ENCODE measurements at regions not wholly inside any gene's neighbourhood (a gene's known extent, or its start where the extent isn't known, plus 50 kb on each side); places are given as distances from the start of the nearest gene placed in this dataset.

DNA sequence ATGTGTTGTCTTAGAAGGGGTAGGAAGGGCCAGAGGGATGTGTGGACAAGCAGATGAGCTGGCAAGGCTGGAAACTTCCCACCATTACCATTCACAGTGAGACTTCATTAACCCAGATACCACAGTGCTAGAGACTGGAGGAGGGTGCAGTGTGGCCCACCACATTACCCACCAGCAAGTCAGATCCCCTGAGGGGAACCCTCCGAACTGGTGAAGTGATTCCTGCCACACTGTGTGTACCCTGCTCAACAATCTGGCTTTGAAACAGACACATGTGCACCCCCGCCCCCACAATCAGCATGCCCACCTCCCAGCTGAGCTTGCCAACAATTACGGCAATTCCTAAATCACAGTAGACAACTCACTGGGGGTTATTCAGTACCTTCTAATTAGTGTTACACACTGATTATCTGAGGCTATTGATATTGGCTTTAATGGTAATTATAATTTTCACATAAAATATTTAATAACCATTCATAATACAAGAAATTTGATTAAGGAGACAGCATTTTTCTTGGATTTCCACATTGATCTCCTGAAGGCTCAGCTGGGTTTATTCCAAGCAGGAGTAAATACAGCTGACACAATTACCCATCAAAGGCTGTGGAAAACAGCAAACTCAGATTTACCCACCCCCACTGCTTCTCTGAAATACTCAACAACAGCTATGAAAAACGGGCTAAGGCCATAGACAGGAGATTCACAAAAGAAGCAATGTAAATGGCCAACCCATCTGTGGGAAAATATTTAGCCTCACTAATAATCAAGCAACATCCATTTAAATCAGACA is 169.3 kb upstream of the FSTL4 start:
- Histone ChIP-seq H3K27me3 (ENCODE audit: insufficient read depth, poor library complexity, severe bottlenecking) (no peaks in the 10 kb centered on the region), H3K27ac (ENCODE audit: poor library complexity, severe bottlenecking) (no peak overlapping the region)
- DNase-seq (ENCODE audit: low spot score): no peak

DNA sequence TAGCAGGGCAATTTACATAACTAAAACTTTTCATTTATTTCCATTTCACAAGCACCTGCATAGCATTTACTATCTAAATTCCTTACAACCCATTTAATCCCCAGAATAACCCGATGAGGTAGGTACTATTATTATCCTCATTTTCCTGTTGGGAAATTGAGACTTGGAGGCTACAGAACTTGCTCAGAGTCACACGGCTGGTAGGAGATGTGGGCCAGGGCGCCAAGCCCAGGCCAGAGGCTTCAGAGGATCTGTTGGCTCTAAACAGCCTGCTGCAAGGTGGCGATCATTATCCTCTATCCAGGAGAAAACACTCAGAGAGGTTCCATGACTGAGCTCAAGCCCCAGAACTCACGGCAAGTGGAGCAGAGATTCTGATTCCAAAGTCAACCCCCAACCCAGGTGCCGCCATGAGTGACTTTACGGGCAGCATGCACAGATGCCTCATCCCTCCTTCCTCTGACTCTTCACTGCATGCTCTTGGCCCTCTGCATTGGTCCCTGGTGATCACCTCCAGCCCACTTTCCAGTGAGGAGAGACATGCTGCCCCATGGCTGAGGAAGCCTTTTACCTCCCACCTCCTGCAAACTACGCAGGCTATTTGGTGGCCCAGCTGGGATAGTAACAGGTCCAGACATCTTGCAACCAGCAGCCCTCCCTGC is 168.4 kb upstream of the FSTL4 start:
- H3K4me3 ChIP-seq (ENCODE audit: severe bottlenecking): no peak overlapping the region
- no peaks in the 10 kb centered on the region for H3K4me1 ChIP-seq (ENCODE audit: insufficient read depth, poor library complexity, severe bottlenecking)
- no peak for DNase-seq (ENCODE audit: low spot score)
- no peak for ATAC-seq (ENCODE audit: low read depth)
- no peaks in the 10 kb centered on the region for H3K27me3 ChIP-seq (ENCODE audit: insufficient read depth, poor library complexity, severe bottlenecking)
- H3K36me3 ChIP-seq (ENCODE audit: low read depth): no peaks in the 10 kb centered on the region
- H3K27ac ChIP-seq (ENCODE audit: poor library complexity, severe bottlenecking): no peak overlapping the region
- H3K9me3 ChIP-seq (ENCODE audit: severe bottlenecking): no peaks in the 10 kb centered on the region
- TF ChIP-seq, protein P1, sequence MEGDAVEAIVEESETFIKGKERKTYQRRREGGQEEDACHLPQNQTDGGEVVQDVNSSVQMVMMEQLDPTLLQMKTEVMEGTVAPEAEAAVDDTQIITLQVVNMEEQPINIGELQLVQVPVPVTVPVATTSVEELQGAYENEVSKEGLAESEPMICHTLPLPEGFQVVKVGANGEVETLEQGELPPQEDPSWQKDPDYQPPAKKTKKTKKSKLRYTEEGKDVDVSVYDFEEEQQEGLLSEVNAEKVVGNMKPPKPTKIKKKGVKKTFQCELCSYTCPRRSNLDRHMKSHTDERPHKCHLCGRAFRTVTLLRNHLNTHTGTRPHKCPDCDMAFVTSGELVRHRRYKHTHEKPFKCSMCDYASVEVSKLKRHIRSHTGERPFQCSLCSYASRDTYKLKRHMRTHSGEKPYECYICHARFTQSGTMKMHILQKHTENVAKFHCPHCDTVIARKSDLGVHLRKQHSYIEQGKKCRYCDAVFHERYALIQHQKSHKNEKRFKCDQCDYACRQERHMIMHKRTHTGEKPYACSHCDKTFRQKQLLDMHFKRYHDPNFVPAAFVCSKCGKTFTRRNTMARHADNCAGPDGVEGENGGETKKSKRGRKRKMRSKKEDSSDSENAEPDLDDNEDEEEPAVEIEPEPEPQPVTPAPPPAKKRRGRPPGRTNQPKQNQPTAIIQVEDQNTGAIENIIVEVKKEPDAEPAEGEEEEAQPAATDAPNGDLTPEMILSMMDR (IDR thresholded peaks at IDR 0.05; ENCODE audit: poor library complexity, severe bottlenecking): no peak

More for the DNA sequence above, 169.3 kb upstream of the FSTL4 start:
- no peak for ATAC-seq (ENCODE audit: low read depth)
- TF ChIP-seq, protein P1 (IDR thresholded peaks at IDR 0.05; ENCODE audit: poor library complexity, severe bottlenecking): no peak
- Histone ChIP-seq H3K9me3 (ENCODE audit: severe bottlenecking) (no peaks in the 10 kb centered on the region), H3K4me1 (ENCODE audit: insufficient read depth, poor library complexity, severe bottlenecking) (no peaks in the 10 kb centered on the region), H3K4me3 (ENCODE audit: severe bottlenecking) (no peak overlapping the region), H3K36me3 (ENCODE audit: low read depth) (no peaks in the 10 kb centered on the region)

DNA sequence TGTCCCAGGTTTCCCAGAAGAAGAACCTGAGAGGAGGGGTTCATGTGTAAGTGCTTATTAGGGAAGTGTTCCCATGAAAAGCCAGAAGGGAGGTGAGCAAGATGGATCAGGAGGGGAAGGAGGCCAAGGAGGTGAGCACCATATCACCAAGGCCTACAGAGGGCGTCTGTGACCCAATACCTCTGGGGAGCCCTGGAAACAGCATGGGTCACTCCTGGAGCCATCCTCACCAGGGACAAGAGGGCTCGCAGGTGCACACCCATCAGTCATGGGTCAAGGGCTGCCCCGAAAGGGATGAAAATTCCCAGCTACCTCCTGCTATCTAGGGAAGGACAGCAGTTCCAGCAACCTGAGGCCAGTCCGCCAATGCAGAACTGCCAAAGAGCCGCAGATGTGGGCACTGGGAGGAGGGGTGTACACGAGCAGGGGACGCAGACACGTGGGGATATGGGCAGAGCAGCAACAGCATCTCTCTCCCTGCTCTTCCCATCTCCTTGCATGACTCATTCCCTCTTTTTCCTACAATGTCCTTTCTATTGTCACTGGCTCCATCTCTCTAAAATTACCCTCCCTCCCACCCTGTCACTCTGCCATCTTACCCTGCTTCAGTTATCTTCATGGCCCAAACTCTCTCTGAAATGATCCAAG is 167.6 kb upstream of the FSTL4 start:
- H3K4me3 ChIP-seq (ENCODE audit: severe bottlenecking): no peak overlapping the region
- no peaks in the 10 kb centered on the region for H3K36me3 ChIP-seq (ENCODE audit: low read depth)
- DNase-seq (ENCODE audit: low spot score) (no peak), ATAC-seq (ENCODE audit: low read depth) (no peak)
- TF ChIP-seq, protein P1 (IDR thresholded peaks at IDR 0.05; ENCODE audit: poor library complexity, severe bottlenecking): no peak
- H3K27ac ChIP-seq (ENCODE audit: poor library complexity, severe bottlenecking): no peak overlapping the region
- no peaks in the 10 kb centered on the region for H3K9me3 ChIP-seq (ENCODE audit: severe bottlenecking)
- H3K27me3 ChIP-seq (ENCODE audit: insufficient read depth, poor library complexity, severe bottlenecking): no peaks in the 10 kb centered on the region
- H3K4me1 ChIP-seq (ENCODE audit: insufficient read depth, poor library complexity, severe bottlenecking): no peaks in the 10 kb centered on the region

DNA sequence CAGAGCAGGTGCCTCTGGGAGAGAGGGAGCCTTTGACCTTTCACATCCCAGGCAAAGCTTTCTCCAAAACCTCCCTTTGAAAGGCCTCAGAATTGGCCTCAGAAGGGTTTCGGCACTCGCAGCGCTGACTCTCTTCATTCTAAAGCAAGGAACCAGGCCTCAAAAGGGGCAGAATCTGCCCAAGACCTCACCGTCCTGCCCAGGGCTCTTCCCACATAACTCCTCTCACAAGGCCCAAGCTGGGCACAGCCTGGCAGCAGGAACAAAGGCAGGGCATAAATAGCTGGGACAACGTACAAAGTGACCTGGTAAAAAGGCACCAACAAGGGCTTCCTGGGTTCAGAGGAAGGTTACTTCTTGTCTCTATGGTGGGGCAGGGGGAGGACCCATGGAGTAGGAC is 166.3 kb upstream of the FSTL4 start:
- no peak overlapping the region for H3K4me3 ChIP-seq (ENCODE audit: severe bottlenecking)
- no peaks in the 10 kb centered on the region for H3K4me1 ChIP-seq (ENCODE audit: insufficient read depth, poor library complexity, severe bottlenecking)
- no peaks in the 10 kb centered on the region for H3K36me3 ChIP-seq (ENCODE audit: low read depth)
- no peaks in the 10 kb centered on the region for H3K27me3 ChIP-seq (ENCODE audit: insufficient read depth, poor library complexity, severe bottlenecking)
- no peaks in the 10 kb centered on the region for H3K9me3 ChIP-seq (ENCODE audit: severe bottlenecking)
- DNase-seq (ENCODE audit: low spot score) (no peak), ATAC-seq (ENCODE audit: low read depth) (no peak)
- H3K27ac ChIP-seq (ENCODE audit: poor library complexity, severe bottlenecking): no peak overlapping the region
- TF ChIP-seq, protein P1 (IDR thresholded peaks at IDR 0.05; ENCODE audit: poor library complexity, severe bottlenecking): no peak

Measured in RWPE2 (cell line).